HG02571 (cell line): ENCODE measurements at regions not wholly inside any gene's neighbourhood (a gene's known extent, or its start where the extent isn't known, plus 50 kb on each side); places are given as distances from the start of the nearest gene placed in this dataset.

Source experiments
- ATAC-seq: cut with Tn5 transposase; IDR thresholded peaks from one replicate; pipeline ENCODE4 v1.9.1; 2021; ENCODE audit warnings: mild to moderate bottlenecking, moderate library complexity; ENCODE audit not compliant: unreplicated experiment

DNA sequence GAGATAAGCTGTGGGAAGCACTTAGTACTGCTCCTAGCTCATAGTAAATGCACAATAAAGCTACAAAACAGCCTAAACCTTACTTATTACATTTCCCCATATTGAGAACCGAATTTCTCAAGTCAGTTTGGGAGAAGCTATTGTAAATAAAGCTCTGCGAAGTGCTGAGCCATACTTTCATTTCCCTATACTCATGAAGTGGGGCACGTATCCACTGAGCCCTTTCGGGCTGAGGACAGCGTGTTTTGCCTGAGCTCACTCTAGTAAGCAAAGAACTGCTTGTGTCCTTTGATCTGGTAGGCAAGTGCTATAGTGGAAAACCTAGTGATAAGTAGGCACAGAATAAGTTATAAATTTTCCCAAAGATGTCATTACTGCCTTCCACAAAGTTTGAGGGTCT lies 165.0 kb downstream of the RSL24D1 start:
- ATAC-seq: no peak

DNA sequence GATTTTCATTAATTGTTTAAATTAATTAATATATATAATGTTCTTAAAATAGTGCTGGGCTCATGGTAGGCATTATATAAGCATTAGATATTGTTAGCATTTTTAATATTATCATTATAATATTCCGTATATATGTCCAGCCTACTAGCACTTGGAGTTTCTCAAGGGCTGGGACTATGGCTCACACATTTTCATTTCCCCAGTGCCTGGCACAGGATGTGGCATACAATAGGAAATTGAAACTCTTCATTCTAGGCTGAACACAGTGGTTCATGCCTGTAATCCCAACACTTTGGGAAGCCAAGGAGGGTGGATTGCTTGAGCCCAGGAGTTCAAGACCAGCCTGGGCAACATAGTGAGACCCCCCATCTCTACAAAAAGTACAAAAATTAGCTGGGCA lies 170.4 kb downstream of the RSL24D1 start:
- ATAC-seq: no peak

DNA sequence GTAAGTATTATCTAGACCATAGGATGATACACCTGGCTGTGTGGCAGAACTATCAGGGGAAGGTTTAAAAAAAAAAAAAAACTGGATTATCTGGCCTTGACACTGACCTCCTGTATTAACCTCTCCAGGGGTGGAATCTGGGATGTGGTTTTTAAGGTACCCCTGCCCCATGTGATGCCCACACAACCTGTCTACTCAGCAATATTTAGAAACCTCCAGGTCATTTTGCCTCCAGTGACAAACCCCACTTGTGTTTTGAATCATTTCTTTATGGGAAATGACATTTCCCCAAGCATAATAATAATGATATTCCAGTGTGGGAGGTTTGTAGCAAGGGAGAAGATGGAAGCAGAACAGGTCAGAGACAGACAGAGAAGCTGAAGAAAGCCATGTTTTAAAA lies 179.1 kb downstream of the RSL24D1 start:
- ATAC-seq: no peak

DNA sequence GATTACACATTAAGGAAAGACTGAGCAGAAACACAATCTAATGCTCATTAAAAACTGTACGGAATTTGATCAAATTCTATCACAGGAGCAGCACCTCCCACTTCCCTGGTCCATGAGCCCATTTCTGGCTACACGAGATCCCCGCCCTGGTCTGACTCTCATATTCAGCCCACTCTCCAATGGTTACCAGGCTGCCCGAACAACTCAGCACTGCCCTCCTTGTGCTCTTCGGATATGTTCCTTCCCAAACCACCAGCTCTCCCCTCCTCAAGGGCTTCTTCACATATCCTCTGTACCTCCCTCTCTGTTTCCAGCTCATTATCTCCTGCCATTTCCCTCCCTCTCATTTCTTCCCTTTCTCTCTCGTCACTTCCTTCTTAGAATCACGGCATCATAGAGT lies 180.5 kb downstream of the RSL24D1 start:
- ATAC-seq: no peak

DNA sequence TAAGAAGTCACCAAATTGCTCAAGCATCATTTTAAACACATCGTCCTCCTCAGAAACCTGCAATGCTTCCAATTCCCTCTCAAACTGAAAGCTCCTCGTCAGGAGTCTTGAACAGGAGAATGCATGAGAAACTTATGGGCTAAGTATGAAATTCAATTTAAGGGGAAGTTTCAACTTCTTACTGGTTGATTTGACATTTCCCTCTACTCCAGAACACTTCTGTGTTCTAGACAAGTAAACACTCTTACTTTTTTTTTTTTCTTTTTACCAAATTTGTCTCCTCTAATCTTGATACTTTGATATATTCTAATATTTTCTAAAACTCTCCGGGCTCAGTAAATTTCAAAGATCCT lies 181.7 kb downstream of the RSL24D1 start:
- no peak for ATAC-seq

DNA sequence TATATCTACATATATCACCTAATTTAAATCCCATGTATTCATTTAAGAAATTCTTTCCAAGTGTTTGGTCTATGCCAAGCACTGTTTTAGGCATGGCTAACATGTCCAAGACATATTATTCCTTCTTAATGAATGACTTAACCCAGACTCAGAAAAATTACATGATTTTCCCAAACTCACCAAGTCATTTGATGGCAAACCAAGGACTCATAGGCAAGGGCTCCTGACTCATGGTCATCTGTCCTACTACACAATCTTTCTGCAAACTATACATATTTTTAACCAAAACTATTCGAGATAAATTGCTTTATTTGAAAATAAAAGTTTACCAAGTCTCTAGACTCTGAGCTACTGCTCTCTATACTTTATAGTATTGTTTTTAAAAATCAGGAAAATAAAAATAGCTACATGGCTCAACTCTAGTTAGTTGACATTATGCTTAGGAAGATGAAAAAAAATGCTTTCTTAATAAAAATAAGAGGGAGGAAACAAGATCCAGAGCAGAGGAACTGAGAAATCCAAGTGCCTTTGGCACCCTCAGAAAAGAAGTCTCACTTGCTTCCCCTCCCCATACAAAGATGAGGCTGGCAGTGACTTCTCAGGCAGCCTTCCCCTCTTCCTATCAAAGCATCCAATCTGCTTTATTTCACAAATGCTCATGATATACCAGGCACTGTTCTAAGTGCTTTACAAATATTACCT lies 182.2 kb downstream of the RSL24D1 start:
- no peak for ATAC-seq

DNA sequence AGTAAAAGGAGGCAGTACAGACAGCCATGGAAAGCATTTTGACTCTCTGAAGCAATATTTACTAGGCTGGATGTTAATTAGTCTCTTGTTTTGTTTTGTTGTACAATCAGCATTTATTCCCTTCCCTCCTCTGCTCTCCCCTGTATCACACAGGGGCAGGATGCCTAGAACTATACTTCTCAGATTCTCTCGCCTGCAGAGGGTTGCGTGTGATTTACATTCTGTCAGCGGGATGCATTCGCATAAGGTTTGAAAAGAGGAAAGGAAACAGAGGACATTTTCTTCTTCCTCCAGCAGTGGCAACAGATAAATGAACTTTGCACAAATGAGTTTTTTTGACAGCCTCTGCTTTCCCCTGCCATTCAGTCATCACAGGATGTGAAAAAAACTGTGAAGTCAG lies 188.3 kb downstream of the RSL24D1 start:
- ATAC-seq: no peak

DNA sequence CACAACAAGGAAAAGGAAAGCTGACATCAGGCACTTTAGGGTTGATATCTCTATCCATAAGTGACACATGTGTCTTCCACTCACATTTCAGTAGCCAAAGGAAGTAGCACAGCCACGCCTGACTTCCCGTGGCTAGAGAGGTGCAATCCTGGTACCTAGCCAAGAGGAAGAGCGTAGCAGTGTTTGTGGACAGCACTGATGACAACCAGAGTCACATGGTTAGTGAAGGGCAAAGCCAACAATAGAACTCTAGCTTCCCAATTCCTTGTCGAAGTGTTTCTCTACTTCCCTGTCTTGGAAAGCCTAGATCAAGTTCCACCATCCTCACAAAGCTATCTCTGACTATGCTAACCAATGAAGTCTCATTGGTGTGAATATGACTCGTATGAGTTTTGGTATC lies 189.2 kb downstream of the RSL24D1 start:
- no peak for ATAC-seq

DNA sequence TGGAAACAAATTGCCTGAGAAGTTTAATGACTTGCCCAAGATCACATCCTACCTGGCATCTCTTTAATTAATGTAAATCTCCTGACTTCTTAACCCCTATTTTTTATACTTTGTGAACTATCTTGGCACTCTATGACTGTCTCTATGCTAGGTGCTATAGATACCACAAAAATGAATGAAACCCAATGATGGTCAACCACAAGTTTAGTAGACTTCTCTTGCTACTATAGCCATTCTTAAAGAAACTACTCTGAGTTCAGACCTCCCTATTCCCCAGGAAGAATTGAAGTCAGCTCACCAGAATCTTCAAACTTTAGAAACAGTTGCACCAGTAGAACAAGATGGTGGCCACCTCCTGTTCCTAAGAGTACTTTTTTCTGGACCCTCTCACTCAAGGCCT lies 191.1 kb downstream of the RSL24D1 start:
- ATAC-seq: no peak

DNA sequence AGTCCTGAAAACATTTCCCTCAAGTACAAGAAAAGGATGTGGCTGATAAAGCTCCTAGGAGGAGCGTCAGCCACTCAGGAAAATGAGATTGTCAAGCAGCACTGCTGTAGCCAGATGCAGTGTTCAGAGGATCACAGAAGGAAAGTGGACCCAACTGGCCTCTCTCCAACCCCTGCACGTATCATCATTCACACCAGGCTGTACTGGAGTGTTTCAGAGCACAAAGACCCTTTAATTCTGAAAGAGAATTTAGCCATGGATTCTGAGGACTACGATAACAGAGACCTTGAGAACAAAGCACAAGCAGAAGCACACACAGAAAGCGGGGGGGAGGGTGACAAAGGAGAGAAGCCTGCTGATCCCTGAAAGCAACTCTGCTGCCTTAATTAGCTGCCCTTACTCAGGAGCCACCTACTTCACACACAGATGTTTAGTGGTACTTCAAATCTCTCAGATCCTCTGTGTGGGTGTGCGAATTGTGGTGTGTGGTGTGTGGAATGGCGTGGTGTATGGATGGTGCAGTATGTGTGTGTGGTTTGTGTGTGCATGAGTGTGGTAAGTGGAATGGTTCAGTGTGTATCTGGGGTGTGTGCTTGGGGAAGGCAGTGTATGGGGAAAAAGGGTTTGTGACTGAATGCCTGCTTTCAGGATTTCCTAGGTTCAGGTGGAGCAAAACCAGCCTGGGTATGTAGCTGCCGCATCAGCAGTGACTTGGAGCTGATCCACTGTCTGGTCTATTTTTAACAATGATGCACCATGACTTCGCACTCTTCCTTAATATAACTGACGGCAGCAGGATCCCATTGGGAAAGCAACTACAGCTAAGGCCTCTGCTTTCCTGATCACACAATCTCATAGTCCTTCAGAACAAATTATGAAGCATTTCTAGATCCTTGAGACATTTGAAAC lies 192.5 kb downstream of the RSL24D1 start:
- no peak for ATAC-seq

DNA sequence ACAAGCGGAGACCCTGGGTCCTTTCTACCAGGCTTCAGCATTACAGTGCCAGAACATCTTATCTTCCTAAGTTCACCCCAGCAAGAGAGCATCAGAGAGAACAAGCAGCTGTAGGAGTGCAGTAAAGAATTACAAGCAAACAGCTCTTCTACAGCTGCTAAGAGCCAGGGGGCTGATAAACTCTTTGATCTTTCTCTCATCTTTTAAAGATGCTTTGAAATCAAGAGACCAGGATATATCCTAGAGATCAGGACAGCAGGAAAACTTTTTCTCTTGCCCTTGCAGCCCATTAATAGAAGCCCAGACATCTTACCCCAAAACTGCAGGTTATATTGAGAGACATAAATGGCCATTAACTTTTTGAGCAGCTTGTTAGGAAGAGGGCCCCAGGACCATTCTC lies 198.1 kb downstream of the RSL24D1 start:
- ATAC-seq: no peak

DNA sequence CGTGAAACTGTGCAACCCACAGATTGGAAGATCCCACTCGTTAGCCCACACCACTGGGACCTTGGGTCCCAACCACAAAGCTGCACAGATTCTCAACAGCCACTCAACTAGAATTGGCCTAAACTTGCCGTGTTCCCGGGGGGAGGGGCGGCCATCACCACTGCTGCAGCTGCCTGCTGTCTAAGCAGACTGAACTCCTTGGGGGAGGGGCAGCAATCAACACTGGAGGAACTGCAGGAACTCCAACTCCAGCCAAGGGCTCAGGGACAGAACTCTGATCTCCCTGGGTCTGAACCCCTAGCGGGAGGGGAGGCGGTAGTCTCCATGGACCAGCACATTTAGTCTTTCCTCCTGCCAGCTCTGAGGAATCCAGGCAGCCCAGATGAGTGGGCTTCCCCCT lies 205.9 kb downstream of the RSL24D1 start:
- no peak for ATAC-seq

DNA sequence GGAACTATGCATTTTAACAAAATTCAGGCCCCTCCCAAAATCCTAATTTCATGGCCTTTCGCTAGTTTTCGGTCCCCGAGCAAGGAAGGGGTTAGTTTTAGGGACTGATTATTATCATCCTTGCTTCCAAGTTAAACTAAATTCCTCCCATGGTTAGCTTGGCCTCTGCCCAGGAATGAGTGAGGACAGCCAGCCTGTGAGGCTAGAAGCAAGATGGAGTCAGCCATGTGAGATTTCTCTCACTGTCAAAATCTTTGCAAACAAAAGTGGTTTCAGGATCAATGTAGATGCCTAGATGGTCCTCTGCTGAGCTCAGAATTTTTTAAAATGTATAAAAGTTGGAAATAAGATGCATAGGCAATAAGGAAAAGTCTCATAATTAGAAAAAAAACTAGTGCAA lies 208.9 kb downstream of the RSL24D1 start:
- no peak for ATAC-seq

DNA sequence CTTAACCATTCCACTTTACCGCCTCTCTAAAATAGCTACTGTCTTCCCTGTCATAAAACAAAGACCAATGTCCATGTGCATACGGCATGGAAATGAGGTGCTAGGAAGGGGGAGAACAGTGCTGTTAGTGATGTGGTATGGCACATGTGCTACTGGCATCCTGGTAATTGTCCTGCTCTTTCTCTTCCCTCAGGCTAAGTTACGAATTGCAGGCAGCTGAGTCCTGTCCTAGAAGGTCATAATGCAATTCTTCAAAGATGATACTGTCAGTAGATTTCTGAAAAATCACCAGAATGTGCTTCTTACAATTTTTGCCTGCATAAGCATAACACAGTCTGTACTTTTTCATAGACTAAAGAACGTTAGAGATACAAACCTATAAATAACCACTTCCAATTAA lies 216.8 kb downstream of the RSL24D1 start:
- ATAC-seq: no peak

DNA sequence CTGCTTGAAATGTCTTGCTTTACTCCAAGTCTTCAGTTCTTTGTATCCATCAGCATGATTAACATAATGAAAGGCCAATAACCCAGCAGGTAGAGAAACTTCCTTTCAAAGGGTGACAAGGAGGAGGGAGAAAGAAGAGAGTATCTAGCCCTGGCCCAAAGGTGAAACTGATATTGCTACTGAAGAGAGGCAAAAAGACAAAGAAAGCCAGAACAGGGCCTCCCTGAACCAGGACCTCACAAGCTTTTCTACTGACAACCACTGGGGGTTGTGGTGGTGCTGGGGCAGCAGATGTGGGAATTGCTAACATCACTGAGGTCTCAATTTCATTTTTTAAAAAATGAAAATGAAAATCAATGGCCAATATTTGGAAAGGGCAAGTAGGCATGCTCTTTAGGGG lies 234.1 kb downstream of the RSL24D1 start:
- no peak for ATAC-seq

DNA sequence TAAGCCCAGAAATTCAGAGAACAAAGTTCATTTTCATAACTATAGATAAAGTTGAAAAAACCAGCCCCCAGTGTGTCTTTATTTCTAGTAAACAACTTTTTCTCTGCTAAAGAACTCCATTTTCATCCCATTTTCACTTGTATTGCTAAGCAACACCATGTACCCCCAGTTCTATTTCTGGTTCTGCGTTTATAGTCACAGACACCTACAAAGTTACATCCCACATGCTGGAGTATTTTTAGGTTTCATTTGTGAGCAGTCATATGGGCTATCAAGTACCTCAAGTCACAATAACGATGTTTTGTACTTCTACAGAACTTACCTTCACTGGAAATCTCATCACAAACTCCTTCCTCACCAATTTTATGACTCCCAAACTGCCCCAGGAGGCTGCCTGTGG lies 236.5 kb downstream of the RSL24D1 start:
- ATAC-seq: no peak

DNA sequence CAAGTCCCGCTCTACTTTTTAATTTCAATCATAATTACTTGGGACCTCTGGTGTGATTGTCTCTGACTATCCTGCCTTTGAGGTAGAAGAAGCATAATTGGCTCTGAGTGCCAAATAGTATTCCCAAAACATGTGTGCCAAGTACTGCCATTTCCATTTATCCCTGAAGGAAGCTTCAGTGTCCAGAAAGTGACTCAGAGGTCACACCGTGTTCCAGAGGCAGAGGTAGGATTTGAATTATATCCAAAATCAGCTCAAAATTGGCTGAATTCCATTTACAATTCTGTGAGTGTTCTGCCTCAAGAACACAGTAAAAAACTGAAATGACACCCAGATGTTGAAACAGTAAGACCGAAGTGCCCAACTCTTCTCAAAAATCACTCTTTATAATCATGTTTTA lies 255.3 kb downstream of the RSL24D1 start:
- ATAC-seq: no peak

DNA sequence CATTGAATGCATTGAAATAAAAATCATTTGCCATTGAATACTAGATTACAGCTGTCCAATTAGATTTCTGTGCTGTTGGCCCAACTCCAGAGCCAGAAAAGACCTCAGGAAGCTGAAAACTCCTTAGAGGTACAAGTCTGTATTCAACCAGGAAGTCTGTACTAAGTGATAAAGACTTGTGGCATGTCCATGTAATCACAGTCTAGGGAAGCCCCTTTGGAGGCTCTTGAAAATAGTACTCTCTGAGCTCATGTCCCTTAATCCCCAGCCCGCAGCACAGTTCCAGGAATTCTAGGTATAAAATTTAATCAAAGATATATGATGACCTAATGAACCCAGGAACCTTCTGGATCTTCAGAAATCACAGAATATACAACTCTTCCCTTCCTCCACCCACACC lies 279.4 kb downstream of the RSL24D1 start:
- no peak for ATAC-seq

DNA sequence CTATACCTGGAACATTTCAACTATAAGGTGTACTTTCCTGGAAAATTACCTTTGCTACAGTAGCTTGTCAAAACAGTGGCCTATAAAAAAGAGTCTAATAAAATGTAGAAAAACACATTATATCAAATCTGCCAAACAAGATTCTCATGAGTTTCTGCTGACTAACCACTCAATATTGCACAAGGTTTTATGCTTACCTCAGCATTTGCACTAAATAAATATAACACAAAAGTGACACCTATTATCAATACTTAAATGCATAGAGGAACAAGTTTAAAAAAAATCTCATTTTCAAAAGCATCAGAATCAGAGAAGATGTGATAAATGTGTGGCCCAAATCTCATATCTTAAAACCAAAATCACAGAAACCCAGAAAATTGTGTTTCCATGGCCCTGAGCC lies 281.4 kb downstream of the RSL24D1 start:
- no peak for ATAC-seq

DNA sequence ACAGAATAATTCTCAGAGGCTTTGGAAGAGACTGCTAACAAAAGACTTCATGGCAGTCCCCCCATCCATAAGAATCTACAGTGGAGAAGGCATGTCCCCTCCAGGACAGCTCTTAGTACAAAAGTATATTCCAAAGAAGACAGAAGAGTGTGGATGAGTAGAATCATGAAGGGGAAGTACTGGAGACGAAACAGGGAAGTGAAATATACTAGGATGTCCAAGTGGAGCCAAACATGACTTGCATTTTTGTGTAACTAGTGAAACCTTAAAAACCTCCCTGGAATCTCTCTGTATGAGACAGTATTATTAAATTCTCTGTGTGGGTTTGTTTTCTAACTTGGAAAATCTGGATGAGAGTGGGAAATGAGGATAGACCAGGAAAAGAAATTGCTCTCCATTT lies 312.4 kb downstream of the RSL24D1 start:
- ATAC-seq: no peak

DNA sequence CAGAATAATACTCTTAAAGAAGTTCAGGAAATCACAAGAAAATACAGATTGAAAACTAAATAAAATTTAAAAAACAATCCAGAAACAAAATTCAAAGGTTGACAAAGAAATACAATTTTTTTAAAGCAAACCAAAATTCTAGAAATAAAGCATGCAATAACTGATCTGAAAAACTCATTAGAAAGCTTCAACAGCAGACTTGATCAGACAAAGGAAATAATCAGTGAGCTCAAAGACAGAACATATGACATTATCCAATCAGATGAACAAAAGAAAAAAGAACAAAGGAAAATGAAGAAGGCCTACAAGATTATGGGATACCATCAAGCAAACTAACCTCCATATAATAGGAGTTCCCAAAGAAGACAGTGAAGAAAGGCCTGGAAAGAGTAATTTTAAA lies 336.8 kb downstream of the RSL24D1 start:
- ATAC-seq: no peak

DNA sequence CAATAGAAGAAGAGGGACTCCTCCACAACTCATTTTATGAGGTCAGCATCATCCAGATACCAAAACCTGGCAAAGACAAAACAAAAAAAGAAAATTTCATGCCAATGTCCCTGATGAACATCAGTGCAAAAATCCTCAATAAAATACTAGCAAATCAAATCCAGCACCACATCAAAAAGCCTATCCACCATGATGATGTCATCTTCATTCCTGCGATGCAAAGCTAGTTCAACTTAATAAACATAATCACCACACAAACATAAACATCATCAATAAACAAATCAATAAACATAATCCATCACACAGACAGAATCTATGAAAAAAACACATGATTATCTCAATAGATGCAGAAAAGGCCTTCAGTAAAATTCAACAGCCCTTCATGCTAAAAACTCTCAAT lies 342.1 kb downstream of the RSL24D1 start:
- ATAC-seq: no peak

DNA sequence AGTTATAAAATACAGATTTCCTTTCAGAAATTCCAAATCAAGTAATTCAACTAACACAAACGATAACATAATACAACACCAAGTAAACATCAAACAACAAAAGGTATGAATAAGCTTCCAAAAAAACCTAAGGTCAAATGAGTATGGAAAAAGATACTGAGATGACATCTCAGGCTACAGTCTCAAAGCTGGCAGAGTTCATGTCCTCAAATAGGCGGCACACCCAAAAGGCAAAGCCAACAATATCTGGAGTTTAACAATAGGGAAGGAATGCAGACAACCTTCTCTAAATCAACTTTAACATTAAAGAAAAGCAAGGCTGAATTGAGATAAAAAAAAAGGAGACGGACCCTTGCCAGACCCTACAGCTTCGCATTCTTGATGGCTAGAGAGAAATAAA lies 346.6 kb downstream of the RSL24D1 start:
- no peak for ATAC-seq
